Activated CD4-positive, alpha-beta memory T cell treated with anti-CD3 and anti-CD28 coated beads for 36 hours (primary cell): ENCODE measurements at regions not wholly inside any gene's neighbourhood (a gene's known extent, or its start where the extent isn't known, plus 50 kb on each side); places are given as distances from the start of the nearest gene placed in this dataset.
"Not testable (repeated sequence)": the region's sequence is repeated elsewhere in the genome, so short reads cannot be mapped to it uniquely, and the experiment has no call there.

Experiments
- CTCF ChIA-PET: fragments of 350-600 bp; sonication (Branson Sonifier 250); formaldehyde crosslinking; loops from one replicate; lab custom pipeline; 2021; ENCODE audit warnings: antibody characterized with exemption, inconsistent platforms; lab: Charles Lee
- POLR2A ChIA-PET: fragments of 350-600 bp; sonication (Branson Sonifier 250); formaldehyde crosslinking; loops from one replicate; lab custom pipeline; 2021; ENCODE audit warnings: antibody characterized with exemption; lab: Charles Lee
- DNase-seq: peaks from one replicate; pipeline ENCODE4 v3.0.0-alpha.2; 2020
- H3K27ac Mint-ChIP-seq: one replicate; pipeline ENCODE4 v1.8.0; 2021; ENCODE audit warnings: mixed read lengths
- H3K27me3 Mint-ChIP-seq: one replicate; pipeline ENCODE4 v1.8.0; 2021; ENCODE audit warnings: mixed read lengths
- H3K36me3 Mint-ChIP-seq: one replicate; pipeline ENCODE4 v1.8.0; 2021; ENCODE audit warnings: mixed read lengths
- H3K4me1 Mint-ChIP-seq: one replicate; pipeline ENCODE4 v1.8.0; 2021; ENCODE audit warnings: low read depth, mixed read lengths
- H3K4me3 Mint-ChIP-seq: one replicate; pipeline ENCODE4 v1.8.0; 2021; ENCODE audit warnings: mild to moderate bottlenecking, mixed read lengths
- H3K9me3 Mint-ChIP-seq: one replicate; pipeline ENCODE4 v1.8.0; 2021; ENCODE audit warnings: mixed read lengths
- intact Hi-C: fragments of 100-400 bp; cut with micrococcal nuclease; formaldehyde crosslinking; loops from one replicate; pipeline ENCODE4 v1.15.1; 2023

DNA sequence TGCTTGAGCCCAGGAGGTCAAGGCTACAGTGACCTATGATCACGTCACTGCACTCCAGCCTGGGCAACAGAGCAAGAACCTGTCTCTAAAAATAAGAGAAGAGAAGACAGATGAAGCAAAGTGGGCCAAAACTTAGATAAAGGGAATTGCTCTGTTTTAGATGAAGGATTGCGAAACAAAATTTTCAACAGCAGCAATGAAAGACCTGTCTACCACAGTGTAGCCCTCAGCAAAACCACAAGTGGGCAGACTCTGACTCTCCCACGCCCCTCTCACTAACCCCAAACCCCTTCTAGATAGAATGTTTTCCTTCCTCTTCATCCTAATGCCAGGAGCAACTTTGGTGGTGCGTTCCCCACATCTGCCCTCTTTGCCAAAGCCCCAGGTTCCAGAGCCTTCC lies 105.6 kb upstream of the ALDH3B2 start:
- Mint-ChIP-seq H3K9me3 (no peaks in the 10 kb centered on the region), H3K4me3 (no peak overlapping the region), H3K27ac (no peak overlapping the region), H3K27me3 (peaks cover 7% of the 10 kb centered on the region), H3K36me3 (no peaks in the 10 kb centered on the region), H3K4me1 (no peaks in the 10 kb centered on the region)
- intact Hi-C loops = no loop called here
- CTCF ChIA-PET = no interaction called here
- no peak for DNase-seq
- POLR2A ChIA-PET = no interaction called here

DNA sequence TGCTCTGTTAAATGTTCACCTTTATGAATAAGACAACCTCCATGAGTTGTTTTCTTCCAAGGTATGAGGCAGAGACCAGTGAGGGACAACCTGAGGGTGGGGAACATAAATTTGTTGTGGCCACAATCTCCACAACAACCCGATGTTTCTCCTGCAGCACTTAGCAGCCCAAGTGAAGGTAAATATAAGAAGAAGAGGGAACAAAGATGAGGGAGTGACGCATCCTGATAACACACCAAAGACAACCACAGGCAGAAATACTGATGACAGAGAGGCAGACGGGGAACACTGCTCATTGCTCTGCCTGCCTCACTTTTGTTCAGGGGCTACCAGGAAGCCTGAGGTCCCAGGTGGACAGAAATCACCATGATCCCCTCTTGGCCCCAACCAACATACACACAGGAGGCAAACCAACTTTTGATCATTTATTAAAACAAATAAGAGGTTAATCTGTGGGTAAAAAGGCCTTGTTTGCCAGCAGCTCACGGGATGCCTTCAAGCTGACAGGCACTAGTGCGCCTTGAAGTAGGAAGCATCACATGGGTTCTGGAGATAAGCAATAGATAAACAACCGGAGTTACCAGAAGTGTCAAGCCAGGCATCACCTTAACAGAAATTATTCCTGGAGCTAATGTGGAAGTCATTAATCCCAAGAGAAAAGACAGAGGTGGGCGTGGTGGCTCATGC lies 104.9 kb upstream of the ALDH3B2 start:
- H3K27ac Mint-ChIP-seq, H3K4me3 Mint-ChIP-seq, POLR2A ChIA-PET, DNase-seq, H3K36me3 Mint-ChIP-seq, H3K27me3 Mint-ChIP-seq, H3K9me3 Mint-ChIP-seq, CTCF ChIA-PET, H3K4me1 Mint-ChIP-seq, intact Hi-C loops: not testable (repeated sequence)

DNA sequence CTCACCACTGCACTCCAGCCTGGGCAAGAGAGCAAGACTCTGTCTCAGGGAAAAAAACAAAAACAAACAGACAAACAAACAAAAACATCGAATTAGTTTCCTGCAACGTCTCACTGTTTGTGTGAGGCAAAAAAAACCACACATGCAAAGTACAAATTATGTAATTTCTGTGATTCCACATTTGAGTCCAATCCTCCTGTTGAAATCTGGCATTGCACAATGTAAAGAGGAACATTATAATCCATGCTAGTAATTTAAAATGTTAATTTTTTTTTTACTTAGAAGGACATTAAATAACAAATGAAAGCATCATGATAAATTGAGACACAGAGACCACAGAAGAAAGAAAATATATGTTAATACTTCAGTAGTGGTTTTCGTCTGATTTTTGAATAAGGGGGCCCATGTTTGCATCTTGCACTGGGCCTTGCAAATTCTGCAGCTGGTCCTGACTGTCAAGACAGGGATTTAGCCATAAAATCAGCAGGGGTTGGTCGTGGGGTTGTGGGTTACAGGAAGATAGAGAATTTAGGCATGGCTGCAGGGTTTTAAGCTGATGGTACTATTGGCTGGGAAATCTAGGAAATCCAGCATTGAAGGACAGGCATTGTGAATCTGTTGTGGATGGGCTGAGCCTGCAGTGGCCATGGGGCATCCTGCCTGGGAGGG lies 102.6 kb upstream of the ALDH3B2 start:
- intact Hi-C loops = no loop called here
- POLR2A ChIA-PET = no interaction called here
- no peaks in the 10 kb centered on the region for H3K4me1 Mint-ChIP-seq
- no peak for DNase-seq
- CTCF ChIA-PET = no interaction called here
- no peaks in the 10 kb centered on the region for H3K9me3 Mint-ChIP-seq
- H3K27me3 Mint-ChIP-seq = peaks cover 9% of the 10 kb centered on the region
- H3K27ac Mint-ChIP-seq = no peak overlapping the region
- H3K36me3 Mint-ChIP-seq = no peaks in the 10 kb centered on the region
- H3K4me3 Mint-ChIP-seq = no peak overlapping the region

DNA sequence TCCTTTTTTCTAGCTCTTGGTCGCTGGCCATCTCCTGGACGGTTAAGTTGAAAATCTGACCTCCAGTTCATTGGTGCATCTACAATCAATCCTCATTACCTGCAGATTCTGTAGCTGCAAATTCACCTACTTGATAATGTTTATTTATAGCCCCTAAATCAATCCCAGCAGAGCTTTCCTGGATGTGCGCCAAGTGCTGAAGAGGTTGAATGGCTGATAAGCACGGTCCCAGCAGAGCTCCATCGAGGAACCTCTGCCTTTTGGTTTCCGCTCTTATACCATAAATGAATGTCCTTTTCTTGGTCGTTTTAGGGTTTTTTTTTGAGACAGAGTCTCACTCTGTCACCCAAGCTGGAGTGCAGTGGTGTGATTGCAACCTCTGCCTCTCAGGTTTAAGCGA lies 99.8 kb upstream of the ALDH3B2 start:
- H3K4me3 Mint-ChIP-seq, DNase-seq, H3K4me1 Mint-ChIP-seq, H3K9me3 Mint-ChIP-seq, H3K36me3 Mint-ChIP-seq, H3K27ac Mint-ChIP-seq, intact Hi-C loops, POLR2A ChIA-PET: not testable (repeated sequence)
- H3K27me3 Mint-ChIP-seq = peaks cover 11% of the 10 kb centered on the region
- CTCF ChIA-PET = interaction anchor here (0.7 kb wide), 1 partner anchor 67 kb away, joined by 3 read pairs; no protein-coding TSS in a partner anchor

DNA sequence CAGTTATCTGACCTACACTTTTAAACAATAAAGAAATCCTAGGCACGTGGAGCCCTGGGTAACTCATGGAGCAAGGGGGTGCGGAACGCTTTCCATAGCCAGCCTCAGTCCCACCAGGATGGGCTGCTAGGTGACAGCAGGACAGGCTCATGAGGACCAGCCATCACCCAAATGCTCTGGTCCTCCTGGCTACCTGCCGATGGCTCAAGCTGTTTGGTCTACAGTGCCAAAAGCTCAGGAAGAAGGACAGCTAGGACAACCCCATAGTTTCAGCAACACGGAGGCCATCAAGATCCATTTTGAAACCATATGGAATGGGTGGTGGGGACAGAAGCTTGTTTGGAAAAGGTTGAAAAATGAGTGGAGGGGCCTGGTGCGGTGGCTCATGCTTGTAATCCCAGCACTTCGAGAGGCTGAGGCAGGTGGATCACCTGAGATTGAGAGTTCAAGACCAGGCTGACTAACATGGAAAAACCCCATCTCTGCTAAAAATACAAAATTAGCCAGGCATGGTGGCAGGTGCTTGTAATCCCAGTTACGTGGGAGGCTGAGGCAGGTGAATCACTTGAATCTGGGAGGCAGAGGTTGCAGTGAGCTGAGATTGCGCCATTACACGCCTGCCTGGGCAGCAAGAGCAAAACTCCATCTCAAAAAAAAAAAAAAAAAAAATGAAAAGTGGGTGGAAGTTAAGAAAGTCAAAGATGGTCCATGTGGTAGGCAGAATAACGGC lies 93.7 kb upstream of the ALDH3B2 start:
- intact Hi-C loops, POLR2A ChIA-PET, H3K27me3 Mint-ChIP-seq, H3K4me3 Mint-ChIP-seq, H3K27ac Mint-ChIP-seq, H3K9me3 Mint-ChIP-seq, CTCF ChIA-PET, H3K4me1 Mint-ChIP-seq, H3K36me3 Mint-ChIP-seq: not testable (repeated sequence)
- DNase-seq = peak; percentile 18

DNA sequence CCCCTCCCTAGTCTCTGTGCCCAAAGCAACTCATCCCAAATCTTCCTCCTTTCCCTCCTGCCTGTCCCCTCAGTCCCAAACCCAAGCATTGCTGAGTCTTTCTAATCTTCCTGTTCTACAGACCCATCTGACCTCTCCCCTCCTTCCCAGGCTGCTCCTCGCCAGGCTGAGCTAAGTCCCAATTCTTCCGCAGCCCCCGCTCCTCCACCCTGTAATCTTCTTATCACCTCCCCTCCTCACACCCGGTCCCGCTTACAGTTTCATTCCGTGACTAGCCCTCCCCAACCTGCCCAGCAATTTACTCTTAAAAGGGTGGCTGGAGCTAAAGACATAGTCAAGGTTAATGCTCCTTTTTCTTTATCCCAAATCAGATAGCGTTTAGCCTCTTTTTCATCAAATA lies 86.8 kb upstream of the ALDH3B2 start:
- H3K4me1 Mint-ChIP-seq, intact Hi-C loops, POLR2A ChIA-PET, H3K36me3 Mint-ChIP-seq, H3K4me3 Mint-ChIP-seq, DNase-seq, CTCF ChIA-PET, H3K9me3 Mint-ChIP-seq, H3K27ac Mint-ChIP-seq, H3K27me3 Mint-ChIP-seq: not testable (repeated sequence)

DNA sequence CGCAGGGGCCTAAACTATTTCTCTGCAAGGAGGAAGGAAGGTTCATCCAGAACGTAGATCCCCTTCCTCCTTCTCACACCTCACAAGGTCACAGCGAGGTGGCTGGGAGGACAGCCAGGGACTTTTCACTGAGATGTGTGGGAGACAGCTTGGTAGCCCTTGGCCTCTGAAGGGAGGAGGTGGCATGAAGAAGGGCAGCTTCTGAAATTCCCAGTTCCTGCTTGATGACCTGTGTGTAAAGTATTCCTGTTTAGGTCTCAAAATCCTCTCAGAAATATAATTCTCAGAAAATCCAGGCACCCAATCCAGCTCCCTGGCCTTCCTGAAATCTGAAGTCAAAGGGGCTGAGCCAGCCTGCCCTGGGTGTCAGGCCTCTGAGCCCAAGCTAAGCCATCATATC lies 84.9 kb upstream of the ALDH3B2 start:
- POLR2A ChIA-PET, CTCF ChIA-PET, DNase-seq, intact Hi-C loops, H3K27ac Mint-ChIP-seq, H3K4me3 Mint-ChIP-seq, H3K9me3 Mint-ChIP-seq, H3K36me3 Mint-ChIP-seq, H3K4me1 Mint-ChIP-seq, H3K27me3 Mint-ChIP-seq: not testable (repeated sequence)

DNA sequence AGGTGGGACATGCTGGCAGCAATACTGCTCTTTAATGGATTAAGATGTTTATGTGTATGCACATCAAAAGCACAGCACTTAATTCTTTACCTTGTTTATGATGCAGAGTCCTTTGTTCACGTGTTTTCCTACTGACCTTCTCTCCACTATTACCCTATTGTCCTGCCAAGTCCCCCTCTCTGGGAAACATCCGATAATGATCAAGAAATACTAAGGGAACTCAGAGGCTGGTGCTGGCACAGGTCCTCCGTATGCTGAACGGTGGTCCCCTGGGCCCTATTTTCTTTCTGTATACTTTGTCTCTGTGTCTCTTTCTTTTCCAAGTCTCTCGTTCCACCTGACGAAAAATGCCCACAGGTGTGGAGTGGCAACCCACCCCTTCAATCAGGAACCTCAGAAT lies 84.0 kb upstream of the ALDH3B2 start:
- intact Hi-C loops, H3K36me3 Mint-ChIP-seq, DNase-seq, H3K27ac Mint-ChIP-seq, CTCF ChIA-PET, POLR2A ChIA-PET, H3K9me3 Mint-ChIP-seq, H3K27me3 Mint-ChIP-seq, H3K4me3 Mint-ChIP-seq, H3K4me1 Mint-ChIP-seq: not testable (repeated sequence)

DNA sequence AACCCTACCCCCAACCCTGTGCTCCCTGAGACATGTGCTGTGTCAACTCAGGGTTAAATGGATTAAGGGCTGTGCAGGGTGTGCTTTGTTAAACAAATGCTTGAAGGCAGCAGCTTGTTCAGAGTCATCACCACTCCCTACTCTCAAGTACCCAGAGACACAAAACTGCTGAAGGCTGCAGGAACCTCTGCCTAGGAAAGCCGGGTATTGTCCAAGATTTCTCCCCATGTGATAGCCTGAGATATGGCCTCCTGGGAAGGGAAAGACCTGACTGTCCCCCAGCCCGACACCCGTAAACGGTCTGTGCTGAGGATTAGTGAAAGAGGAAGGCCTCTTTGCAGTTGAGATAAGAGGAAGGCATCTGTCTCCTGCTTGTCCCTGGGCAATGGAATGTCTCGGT lies 83.6 kb upstream of the ALDH3B2 start:
- CTCF ChIA-PET, H3K27me3 Mint-ChIP-seq, H3K27ac Mint-ChIP-seq, DNase-seq, H3K36me3 Mint-ChIP-seq, POLR2A ChIA-PET, intact Hi-C loops, H3K4me3 Mint-ChIP-seq, H3K4me1 Mint-ChIP-seq, H3K9me3 Mint-ChIP-seq: not testable (repeated sequence)

DNA sequence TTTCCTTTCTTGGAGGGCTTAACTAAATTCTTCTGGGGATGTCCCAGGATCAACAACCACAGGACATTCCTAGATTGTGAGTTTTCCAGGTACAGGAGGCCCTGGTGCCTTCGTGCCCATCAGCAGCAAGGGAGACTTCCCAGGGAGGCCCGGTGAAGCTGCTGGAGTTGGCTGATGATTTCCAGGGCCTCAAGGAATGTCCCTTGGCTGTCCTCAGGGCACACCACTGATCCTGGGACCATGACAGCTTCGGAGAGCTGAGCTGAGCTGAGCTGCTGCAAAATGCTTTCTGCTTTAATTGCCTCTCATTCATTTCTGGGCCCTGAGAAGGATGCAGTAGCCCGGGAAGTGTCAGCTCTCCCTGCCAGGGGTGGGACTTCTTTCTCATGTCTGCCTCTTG lies 79.4 kb upstream of the ALDH3B2 start:
- intact Hi-C loops, CTCF ChIA-PET, H3K36me3 Mint-ChIP-seq, H3K27ac Mint-ChIP-seq, H3K4me3 Mint-ChIP-seq, H3K9me3 Mint-ChIP-seq, H3K4me1 Mint-ChIP-seq, H3K27me3 Mint-ChIP-seq, POLR2A ChIA-PET, DNase-seq: not testable (repeated sequence)

DNA sequence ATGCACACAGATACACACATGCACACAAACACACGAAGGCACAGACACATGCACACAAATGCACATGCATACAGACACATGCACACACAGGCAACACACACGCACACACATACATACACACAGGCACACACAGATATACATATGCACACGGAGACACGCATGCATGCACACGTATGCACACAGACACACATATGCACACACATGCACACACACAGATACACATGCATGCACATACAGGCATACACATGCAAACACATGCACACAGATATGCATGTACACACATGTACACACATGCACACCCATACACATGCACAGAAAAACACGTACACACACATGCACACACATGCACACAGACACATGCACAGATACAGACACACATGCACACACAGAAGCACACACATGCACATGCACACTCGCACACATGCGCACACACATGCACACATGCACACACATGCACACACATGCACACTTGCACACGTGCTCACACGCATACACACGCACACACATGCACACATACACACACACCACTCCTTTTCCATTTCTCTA lies 70.8 kb upstream of the ALDH3B2 start:
- Mint-ChIP-seq H3K27me3 (peaks cover 5% of the 10 kb centered on the region), H3K27ac (no peak overlapping the region), H3K9me3 (peaks cover 4% of the 10 kb centered on the region), H3K4me1 (no peaks in the 10 kb centered on the region), H3K4me3 (no peak overlapping the region), H3K36me3 (no peaks in the 10 kb centered on the region)
- ChIA-PET POLR2A (no interaction called here), CTCF (no interaction called here)
- intact Hi-C loops = no loop called here
- no peak for DNase-seq

DNA sequence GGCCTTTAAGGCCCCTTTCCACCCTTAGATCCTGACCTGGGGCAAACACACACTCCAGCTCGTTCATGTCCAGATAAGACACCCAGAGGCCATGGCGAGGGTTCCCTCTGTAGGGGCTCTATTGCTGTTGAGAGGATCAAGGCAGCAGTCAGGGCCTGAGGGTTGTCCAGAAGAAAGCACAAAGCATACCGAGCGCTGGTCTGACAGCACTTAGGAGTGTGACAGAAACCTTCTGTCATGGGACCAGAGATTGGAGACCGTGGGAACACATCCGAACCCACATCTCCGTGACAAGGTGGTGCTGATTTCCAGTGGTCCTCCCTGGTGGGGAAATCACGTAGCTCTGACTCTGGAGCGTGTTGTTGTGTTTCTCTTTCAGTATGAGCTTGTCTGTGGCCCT lies 69.8 kb upstream of the ALDH3B2 start:
- H3K9me3 Mint-ChIP-seq, DNase-seq, H3K4me3 Mint-ChIP-seq, CTCF ChIA-PET, H3K27me3 Mint-ChIP-seq, H3K27ac Mint-ChIP-seq, H3K36me3 Mint-ChIP-seq, POLR2A ChIA-PET, H3K4me1 Mint-ChIP-seq, intact Hi-C loops: not testable (repeated sequence)
